GM03348 (cell line): ENCODE measurements at regions not wholly inside any gene's neighbourhood (a gene's known extent, or its start where the extent isn't known, plus 50 kb on each side); places are given as distances from the start of the nearest gene placed in this dataset.
A peak's percentile ranks its signal among the peaks of the same experiment; 100 is the strongest.
"Not testable (repeated sequence)": the region's sequence is repeated elsewhere in the genome, so short reads cannot be mapped to it uniquely, and the experiment has no call there.

Experiments
- DNase-seq: peaks from one replicate; pipeline ENCODE4 v3.0.0; 2012; ENCODE audit warnings: low spot score

DNA sequence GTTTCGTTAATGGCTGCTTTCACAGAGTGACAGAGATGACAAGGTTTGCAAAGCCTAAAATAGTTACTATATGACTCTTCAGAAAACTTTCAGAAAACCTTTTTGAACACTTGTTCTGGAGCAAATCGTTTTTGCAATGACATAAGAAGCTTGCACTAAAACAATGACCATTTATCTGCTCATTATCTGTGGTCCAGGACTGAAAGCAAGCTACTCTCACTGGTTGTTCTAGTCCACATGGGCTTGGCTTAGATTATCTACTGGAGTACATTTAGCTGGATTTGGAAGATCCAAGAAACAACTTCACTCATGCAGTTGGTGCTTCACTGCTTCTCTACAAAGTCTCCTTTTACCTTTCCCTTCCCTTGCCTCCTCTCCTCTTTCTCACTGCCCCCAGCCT lies 1836.4 kb upstream of the AGA start:
- no peak for DNase-seq

DNA sequence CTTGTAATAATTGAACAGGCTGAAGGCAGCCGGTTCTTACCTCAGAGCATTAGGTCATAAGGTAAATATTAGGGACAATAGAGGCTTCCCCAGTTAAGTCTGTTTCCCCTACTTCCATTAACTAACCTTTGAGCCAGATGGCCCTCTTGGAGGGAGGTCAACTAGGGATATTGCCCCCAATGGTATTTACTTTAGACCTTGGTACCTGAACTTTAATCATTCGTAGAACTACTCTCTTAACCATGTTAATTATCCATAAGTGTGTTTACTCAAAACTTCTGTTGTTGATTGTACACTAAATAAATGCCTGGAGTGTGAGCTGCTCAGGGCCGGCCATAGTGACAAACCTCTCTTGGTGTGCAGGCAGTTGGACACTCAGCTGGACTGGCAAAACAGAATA lies 1843.5 kb upstream of the AGA start:
- no peak for DNase-seq

DNA sequence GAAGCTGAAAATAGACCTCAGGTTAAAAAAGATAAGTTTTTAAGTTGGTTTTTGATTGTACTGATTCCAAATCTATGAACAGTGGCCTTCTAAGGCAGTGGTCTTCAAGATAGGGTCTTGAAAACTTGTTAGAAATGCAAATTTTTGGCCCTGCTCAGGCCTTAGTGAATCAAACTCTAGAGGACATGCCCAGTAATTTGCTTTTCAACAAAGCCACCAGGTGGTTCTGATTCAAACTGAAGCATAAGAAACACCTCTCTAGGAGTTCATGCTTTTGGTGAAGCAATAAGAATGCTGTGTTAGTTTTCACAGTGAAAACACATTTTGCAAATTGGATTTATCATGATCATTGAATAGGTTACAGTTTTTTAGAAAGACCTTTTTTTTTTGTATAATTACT lies 1849.4 kb upstream of the AGA start:
- DNase-seq, result no peak

DNA sequence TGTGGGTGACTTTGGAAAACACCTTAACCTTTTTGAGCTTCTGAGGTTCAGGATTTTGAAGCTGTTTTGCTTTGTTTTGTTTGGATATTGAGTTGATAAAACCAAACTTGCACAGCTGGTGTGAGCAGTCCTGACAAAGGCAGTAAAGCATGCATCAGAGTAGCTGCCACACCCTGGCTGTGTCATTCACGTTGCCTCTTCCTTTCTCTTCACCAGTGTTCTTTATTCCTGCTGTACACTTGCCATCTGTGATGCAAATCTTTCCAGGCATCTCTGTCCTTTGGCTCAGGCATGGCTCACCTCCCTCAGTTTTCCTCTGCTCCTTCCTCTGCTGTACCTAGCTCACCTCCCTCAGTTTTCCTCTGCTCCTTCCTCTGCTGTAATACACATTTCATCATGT lies 1850.2 kb upstream of the AGA start:
- DNase-seq, result no peak

DNA sequence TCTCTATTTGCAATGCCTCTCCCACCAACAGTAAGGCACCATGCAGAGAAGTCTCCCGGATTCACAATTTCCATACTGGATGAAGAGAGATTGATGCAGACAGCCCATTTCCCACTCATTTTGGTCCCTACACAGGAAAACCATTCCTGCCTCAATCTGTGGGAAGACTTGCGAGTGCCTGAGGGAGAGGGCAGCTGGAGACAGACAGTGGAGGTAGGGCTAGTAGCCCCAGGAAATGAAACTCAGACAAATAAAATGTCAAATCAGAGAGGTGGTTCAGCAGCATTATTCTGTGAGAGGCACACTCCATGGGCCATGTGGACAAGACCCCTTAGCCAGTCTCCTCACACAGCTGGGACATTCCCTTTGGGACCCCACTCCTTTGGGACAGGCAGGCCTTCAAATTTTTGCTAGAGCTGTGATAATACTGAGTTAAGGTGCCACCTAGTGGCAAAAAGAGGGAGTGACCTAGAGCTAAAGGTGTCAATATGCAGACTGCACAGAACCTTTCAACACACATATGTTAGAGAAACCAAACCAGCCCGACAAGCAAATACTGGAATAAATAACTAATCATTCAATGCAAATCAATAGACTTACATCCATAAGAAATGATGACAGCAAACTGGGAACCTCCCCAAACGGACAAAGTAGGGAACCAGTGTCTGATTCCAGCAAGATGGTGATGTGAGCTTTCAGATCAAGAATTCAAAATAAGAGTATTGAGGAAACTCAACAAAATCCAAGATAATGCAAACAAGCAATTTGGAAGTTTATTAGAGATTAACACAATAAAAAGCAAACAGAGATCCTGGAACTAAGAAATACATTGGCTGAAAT lies 1865.3 kb upstream of the AGA start:
- DNase-seq, result peak; percentile 40

DNA sequence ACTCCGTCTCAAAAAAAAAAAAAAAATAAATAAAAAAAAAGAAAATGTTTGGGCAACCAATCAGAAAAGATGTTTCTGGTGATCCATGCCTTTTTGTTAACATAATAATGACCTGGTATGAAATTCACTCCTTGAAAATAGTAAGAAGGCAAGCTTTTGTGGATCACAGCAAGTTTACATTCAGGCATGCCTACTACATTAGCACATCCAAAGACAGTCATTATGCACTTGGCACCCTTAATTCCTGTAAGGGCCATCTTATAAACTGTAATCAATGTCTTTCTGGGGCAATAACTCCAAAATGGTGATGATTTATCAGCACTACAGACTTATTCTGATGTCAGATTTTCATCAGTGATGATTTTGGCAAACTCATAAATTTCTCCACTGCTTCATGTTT lies 1871.6 kb upstream of the AGA start:
- no peak for DNase-seq

DNA sequence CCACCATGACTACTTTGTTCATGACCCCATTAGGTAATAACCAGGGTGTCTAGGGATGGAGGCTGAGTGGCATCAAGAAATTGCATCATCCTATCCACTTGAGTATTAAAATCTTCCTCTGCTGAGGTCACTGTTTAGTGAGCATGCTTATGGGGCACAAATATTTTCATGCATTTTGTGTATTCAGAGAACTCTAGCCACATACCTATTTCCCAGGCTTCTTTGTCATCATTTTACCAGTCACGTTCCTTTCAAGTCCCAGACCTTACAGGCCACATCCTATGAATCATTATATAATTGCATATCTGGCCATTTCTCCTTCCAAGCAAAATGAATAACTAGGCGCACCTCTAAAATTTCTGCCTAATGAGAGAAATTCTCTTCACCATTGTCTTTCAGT lies 1882.9 kb upstream of the AGA start:
- no peak for DNase-seq

DNA sequence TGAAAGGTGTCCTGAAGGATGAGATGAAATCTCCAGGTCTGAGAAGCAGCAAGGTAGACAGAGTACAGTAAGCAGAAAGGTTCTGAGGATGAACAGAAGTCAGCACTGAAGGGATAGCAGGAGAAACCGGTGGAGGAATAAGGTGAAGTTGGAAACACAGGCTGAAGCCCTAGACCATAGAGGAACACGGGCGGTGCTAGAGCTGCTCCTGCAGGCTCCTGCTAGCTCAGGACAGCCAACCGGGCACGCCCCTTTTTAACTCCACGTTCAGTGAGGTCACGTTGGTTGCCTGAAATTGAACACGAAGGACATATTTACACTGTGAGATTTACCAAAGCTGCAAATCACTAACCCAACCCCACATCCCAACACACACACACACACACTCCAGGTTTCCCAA lies 1886.4 kb upstream of the AGA start:
- DNase-seq, result no peak

DNA sequence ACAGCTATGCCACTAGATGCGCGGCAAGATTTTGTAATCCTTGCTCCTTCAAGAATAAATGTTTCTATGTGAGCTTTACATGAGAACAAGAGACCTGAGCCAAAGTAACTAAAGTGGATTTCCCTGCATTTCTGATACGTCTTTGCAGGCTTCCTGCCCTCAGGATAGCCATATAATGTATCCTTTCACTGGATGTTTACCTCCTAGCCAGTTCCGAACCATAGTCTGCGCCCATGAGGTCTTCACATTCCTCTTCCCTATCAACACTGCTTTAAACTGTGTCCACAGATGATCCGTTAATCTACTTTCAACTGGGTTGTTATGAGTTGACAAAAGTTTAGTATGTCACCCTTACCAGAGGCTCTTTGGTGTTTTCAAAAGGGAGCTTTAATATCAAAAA lies 1889.1 kb upstream of the AGA start:
- no peak for DNase-seq

DNA sequence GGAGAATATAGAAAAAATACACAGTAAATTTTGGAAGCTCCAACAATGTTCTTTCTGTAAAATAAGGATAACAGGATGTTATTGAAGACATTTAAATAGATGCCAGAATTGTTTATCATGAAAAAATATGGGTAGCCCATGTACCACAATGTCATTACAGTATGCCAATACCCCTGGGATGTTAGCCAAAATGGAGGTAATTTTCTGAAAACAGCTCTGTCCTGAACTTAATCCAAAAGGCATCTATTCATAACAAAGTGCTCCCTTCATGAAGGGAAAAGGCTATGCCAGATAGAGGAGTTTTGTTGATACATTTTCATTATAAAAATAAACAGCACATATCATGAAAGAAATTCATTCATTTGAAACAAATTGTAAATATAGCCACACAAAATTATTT lies 1902.6 kb upstream of the AGA start:
- DNase-seq, result no peak

DNA sequence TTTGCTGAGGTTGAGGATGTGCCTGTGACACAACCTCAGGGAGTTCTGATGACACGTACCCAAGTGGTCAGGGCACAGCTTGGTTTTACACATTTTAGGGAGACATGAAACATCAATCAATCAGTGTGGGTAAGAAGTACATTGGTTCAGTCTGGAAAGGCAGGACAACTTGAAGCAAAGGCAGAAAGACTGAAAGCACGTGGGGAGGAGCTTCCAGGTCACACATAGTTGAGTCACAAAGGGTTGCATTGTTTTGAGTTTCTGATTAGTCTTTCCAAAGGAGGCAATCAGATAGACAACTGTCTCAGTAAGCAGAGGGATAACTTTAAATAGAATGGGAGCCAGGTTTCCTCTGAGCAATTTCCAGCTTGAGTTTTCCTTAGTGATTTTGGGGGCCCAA lies 1910.0 kb upstream of the AGA start:
- no peak for DNase-seq

DNA sequence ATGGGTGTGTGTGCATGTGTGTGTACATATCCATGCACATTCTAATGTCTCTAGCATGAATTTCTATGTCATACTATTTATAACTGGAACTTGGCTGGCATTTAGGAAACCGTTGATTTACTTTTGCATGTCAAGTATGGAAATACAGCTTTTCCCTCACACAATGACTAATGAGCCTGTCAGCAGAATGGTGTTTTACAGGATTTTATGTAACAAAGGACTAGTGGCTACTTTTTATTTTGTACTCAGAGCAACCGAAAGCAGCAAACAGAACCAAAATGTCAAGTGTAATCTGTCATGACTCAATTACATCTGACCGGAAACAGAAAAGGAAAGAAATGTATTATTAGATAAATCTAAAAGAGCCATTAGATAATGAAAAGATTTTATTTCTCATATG lies 1911.5 kb upstream of the AGA start:
- no peak for DNase-seq

DNA sequence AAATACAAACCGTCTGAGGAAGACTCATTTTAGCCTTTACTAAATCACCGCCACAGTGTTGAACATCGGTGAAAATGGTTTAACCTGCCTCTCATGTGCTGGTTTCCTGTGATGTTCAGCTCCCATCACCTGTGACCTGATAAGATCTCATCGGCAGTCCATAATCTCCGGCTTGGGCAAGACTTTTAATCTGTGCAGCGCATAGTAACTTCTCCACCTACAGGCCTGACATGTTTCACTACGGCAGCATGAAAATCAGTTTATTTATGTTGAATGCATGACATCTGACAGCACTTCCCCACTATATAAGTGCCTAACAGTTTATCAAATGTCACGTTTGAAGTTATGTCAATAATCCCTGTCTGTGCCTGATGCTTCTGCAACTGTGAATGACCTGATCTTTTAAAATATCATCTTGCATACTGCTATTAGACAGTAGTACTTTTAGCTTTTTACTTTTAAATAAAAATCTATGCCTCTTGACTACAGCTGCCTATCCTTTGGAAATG lies 1919.8 kb upstream of the AGA start:
- no peak for DNase-seq

DNA sequence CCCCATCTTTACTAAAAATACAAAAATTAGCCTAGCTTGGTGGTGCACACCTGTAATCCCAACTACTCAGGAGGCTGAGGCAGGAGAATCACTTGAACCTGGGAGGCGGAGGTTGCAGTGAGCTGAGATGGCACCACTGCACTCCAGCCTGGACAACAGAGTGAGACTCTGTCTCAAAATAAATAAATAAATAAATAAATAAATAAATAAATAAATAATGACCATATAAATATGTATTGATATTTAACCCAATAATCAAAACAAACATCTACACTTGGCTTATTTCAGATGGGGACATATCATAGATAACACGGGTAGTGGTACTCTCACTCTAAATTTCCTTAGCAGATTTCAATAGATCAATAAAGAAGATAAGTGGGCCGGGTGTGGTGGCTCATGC lies 1923.7 kb upstream of the AGA start:
- not testable (repeated sequence) for DNase-seq

DNA sequence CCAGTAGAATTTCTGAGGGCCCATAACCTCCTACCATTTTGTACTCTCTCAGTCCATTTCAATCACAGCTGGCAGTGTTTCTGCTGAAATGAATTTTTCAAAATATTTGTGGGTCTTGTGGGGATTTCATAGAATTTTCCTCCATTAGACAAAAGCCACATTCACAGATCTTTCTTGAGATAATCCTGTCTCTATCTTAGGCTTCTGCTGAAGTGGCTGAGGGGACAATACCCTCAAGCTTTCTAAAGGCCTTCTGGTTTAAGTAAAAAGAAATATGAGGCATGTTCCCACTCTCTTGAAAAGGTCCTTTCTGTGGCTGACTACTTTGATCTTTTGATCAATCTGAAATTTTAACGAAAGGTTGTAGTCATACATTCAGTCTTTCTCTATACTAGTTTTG lies 1930.0 kb upstream of the AGA start:
- DNase-seq, result no peak

DNA sequence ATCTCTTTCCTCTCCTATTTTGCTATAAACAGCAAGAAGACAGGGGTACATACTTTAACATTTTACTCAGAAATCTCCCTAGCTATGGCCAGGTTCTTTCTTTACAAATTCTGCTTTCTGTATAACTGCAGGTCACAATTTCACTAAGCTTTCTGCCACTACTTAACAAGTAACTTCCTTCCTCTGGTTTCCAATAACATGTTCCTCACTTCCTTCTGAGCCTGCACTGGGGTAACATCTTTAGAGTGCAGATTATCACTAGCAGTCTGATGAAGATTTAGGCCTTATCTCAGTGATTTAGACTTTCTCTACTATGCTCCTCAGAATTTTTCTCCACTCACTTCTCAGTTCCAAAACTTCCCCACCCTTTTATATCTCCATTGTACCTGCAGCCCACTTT lies 1930.5 kb upstream of the AGA start:
- no peak for DNase-seq

DNA sequence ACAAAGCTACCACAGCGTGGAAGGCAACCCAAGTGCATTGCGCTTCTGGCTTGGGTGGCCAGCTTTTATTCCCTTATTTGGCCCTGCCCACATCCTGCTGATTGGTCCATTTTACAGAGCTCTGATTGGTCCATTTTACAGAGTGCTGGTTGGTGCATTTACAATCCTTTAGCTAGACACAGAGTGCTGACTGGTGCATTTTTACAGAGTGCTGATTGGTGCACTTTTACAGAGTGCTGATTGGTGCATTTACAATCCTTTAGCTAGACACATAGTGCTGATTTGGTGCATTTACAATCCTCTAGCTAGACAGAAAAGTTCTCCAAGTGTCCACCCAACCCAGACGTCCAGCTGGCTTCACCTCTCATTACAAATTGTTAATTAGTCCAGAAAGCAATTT lies 1936.6 kb upstream of the AGA start:
- DNase-seq, result not testable (repeated sequence)

DNA sequence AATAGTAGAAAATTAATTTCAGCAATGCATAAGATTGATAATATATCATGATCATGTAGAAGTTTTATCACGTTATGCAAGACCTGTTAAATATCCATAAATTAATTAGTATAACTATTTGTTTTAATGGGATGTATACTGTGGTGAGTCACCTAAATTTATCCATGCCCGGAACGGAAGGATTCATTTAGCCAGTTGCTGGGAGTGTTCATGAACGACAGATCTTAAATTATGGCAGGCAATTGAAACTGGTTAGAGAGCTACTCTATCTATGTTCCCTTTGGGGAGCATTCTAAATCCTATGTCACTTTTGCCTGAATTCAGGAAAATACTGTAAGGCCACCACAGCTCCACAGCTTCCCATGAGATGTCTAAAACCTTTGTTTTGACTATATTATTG lies 1950.5 kb upstream of the AGA start:
- DNase-seq, result no peak

DNA sequence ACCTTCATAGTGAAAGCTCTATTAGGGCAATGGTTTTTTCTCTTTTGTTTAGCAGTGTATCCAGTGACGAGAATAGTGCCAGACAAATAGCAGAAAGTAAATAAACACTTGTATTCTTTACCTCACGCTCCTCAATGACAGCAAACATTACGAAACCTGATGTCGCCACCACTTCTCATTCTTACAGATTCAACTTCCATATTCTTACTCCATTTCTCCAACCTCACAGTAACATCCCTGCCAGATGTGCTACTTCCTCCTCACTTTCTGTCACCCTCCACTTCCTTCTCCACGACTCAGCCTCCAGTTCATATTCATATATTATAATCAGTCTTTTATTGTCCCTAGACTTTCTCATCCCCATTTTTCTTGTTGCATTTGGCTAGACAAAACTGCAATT lies 1956.2 kb upstream of the AGA start:
- no peak for DNase-seq

DNA sequence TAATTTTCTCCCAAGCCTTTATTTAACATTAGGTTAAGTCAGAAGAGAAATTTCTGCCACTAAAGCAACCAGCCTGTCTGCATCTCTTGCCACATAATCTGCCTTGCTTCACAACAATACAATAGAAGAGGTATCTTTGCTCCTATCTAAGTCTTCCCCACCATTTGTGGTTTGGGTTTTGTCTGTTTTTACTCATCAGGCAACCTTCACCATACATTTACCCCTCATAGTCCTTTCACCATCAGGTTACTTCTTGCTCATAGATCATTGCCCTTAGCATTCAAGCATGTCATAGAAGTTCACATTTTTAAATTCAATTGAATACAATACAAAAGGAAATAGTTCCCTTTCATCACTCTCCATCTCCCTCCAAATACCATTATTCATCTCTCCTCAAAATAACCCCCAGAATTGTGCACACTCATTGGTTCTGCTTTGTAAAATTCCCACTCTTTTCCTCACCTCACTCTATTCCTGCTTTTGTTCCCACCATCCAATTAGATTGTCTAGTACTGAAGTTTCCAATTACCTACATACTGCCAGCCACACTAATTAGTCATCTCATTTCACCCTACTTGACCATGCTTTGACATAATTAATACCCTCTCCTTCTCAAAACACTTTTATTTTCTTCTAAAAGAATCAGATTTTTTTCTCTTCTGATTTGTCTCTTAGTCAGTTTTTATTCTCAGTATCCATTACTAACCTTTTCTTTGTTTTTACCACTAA lies 1957.0 kb upstream of the AGA start:
- no peak for DNase-seq

DNA sequence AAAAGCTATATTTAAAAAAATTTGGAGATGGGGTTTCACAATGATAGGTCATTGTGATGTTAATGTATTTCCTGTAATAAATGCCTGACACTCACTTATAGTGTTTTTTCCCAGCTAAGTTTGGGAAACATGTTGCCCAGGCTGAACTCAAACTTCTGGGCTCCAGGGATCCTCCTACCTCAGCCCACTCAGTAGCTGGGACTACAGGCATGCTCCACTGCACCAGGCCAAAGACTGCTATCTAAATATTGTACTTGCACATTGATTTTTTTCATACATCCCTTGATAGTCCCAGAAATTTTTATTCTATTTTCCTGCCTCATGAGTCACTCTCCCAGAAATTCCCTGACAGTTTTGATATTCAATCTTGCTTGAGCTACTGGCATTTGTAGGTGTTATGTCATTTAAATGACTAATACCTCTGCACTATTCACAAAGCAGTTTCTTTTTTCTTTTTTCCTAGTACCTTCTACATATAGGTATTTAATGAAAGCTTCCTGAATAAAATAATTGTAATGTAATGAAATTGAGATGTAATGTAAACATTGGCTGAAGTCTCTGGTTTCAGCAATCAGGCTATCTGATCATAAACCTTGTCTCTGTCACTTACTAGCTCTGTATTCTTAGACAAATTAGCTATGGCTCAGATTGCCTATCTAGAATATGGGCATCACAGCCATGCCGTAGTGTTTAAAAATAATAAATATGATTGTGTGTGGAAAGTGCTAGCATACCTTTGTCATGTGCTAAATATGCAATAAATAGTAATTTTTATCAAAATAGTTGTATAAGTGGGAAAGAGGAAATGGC lies 1973.0 kb upstream of the AGA start:
- DNase-seq, result no peak

DNA sequence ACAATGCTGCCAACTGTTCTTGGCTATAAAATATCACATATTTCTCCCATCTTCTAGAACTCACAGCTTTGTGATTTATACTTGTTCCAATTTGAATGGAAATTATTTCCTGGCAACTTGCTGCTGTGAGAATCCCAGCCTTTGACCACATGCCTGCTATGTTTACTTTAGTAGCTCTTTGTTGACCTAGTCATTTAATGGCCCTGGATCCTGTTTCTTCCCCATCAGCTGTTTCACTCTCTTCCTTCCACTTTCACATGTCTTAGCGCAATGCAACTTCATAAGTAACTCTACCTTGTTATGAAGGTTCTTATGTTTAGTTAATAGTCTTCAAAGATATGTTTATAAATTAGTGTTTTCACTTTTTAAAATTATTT lies 1973.6 kb upstream of the AGA start:
- DNase-seq, result no peak

DNA sequence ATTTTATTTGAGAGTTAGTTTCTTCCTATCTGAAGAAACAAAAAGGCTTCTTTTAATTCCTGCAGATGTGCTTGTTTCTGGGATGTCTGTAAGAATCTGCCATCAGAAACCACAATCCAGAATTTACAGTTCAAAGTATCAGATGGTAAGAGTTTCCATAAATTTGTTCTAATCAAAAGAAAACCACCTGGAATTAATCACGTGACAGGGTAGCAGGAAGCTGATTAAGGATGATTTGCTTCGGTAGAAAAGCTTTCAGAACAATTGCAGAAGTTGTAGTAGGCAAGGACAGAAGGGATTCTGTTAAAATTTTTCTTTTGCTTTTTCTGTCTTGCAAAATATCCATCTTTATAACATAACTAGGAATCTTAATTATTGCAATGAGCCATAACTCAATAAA lies 1975.1 kb upstream of the AGA start:
- no peak for DNase-seq
